GM18867 (cell line): ENCODE measurements at regions not wholly inside any gene's neighbourhood (a gene's known extent, or its start where the extent isn't known, plus 50 kb on each side); places are given as distances from the start of the nearest gene placed in this dataset.
A peak's percentile ranks its signal among the peaks of the same experiment; 100 is the strongest.

Source experiments
- ATAC-seq: cut with Tn5 transposase; IDR thresholded peaks from one replicate; pipeline ENCODE4 v1.9.1; 2021; ENCODE audit warnings: mild to moderate bottlenecking, moderate library complexity; ENCODE audit not compliant: unreplicated experiment

GRCh38 chr2:129737660-129738527 lies 241.6 kb upstream of the RAB6C start:
- no peak for ATAC-seq

- ATAC-seq, result no peak
Observed at GRCh38 chr2:129738799-129739198, 240.7 kb upstream of the RAB6C start.

- no peak for ATAC-seq
Observed at GRCh38 chr2:129740504-129740903, 239.0 kb upstream of the RAB6C start.

DNA sequence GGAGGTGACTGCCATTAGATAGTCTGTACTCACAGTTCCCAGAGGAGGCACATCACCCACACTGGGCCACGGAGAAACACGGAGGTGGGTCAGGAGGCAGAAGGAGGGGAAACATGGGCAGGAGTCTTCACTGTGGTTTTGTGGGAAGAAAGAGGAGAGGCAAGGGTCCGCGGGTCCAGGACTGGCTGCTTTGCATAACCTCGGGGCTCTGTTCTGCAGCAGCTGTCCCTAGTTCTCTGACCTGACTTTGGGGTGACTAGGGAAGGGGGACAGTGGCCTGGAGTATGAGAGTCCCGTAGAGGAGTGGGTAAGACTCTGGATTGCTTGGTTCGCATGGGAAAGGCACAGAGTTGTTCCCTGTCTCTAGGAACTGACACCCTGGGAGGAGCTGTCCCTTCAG lies 238.3 kb upstream of the RAB6C start:
- ATAC-seq, result no peak

GRCh38 chr2:129741623-129742022 lies 237.8 kb upstream of the RAB6C start:
- no peak for ATAC-seq

- ATAC-seq, result no peak
Observed at GRCh38 chr2:129742415-129743180, 236.9 kb upstream of the RAB6C start.

GRCh38 chr2:129744141-129744540 lies 235.3 kb upstream of the RAB6C start:
- ATAC-seq, result no peak

- no peak for ATAC-seq
Observed at GRCh38 chr2:129744649-129745048, 234.8 kb upstream of the RAB6C start.

GRCh38 chr2:129747500-129748125 lies 231.9 kb upstream of the RAB6C start:
- no peak for ATAC-seq

DNA sequence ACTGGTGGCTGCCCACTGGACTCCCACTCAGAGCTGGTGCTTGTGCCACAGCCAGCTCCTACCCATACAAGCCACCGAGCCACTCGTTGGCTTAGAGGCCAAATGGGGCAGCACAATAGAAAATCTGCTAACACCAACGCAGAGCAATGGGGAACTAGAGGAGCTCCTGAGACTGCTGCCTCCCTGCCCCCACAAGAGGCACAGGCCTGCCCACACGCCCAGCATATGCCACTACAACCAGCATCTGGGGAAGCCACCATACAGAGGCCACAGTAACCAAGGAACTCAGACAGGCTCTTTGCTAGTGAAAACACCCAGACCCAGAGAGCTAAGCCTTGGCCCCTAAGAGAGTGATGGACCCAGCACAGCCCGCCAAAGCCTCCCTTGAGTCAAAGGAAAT lies 231.2 kb upstream of the RAB6C start:
- no peak for ATAC-seq

- no peak for ATAC-seq
Observed at GRCh38 chr2:129748653-129749052, 230.8 kb upstream of the RAB6C start.

- ATAC-seq, result peak; percentile 62
Observed at GRCh38 chr2:129751409-129751808, 228.1 kb upstream of the RAB6C start.

DNA sequence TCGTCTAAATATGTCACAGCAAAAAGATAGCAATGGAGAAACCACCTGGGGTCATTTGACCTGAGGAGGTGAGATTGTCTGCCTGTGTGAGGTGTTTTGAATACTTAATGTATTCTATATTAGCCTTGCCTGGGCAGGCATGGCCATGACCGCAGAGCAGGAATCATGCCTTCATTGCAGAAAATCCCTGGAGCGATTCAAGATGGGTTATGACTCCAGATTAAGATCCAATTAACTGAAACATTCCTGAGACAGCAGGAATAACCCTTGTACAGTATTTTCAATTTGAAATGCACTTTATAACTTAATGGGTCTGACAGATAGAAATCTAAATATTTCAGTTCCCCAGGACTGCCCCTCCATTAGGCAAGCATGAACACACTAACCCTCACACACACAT lies 227.3 kb upstream of the RAB6C start:
- no peak for ATAC-seq

- ATAC-seq, result no peak
Observed at GRCh38 chr2:129752686-129753085, 226.8 kb upstream of the RAB6C start.

- no peak for ATAC-seq
Observed at GRCh38 chr2:129753261-129753660, 226.2 kb upstream of the RAB6C start.

DNA sequence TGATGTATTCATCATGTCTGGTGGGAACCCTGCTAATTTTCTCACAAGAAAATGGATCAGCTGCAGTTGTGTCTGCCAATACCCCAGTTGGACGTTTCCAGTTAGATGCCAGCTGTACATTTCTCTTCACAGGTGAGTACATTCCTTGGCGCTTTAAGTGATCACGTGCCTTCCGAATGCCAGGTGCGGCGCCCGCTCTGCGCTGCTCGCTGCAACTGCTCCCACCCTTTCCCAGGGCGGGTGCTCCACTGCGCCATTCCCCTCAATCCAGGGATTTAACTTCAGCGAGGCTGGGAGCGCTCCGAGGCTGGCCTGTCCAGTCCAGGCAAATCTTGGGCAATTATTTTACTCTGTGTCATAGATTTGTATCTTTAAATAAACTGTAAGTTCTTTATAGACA lies 225.0 kb upstream of the RAB6C start:
- no peak for ATAC-seq

DNA sequence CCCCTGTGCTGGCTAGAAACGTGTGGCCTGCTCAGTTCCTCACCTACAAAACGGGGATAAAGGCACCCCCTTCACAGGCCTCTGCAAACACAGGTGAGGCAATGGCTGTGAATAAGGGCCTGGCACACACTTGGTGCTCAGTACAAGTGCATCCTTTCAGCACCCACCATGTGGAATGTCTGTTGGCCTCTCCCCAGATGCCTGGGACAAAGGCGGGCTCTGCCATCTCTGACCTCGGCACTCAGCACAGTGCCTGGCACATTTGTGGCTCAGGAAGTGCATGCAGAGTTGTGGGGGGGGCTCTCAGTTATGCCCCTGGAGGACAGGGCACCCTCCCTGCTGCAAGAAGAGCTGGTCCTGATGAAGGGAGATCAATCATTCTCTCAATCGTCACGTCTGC lies 224.6 kb upstream of the RAB6C start:
- ATAC-seq, result no peak

- ATAC-seq, result no peak
Observed at GRCh38 chr2:129755786-129756185, 223.7 kb upstream of the RAB6C start.

DNA sequence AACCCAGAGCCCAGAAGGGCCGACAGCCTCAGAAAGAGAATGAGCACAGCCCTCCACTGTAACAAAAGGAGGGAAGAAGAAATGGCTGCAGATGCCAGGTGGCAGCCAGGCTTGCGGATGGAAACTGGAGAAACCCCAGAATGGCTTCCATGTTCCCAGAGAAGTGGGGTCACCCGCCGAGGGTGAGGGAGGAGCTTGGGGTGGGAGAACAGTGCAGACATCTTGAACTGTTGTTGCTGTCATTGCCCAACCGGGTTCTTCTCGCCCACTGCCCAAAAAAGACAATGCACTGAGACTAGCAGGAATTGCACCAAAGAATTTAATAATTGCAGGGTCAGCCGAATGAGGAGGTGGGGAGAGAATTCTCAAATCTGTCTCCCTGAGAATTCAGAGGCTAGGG lies 223.2 kb upstream of the RAB6C start:
- ATAC-seq, result no peak

GRCh38 chr2:129757366-129757914 lies 222.0 kb upstream of the RAB6C start:
- ATAC-seq, result no peak
